Hypothalamus (tissue), 51 donors: ENCODE measurements at regions not wholly inside any gene's neighbourhood (a gene's known extent, or its start where the extent isn't known, plus 50 kb on each side); places are given as distances from the start of the nearest gene placed in this dataset.
"Not testable (repeated sequence)": the region's sequence is repeated elsewhere in the genome, so short reads cannot be mapped to it uniquely, and the experiment has no call there.

Source experiments
- DNase-seq, 51 donors: peaks; one replicate each; lab custom pipeline; 2025; lab: John Stamatoyannopoulos, UW

DNA sequence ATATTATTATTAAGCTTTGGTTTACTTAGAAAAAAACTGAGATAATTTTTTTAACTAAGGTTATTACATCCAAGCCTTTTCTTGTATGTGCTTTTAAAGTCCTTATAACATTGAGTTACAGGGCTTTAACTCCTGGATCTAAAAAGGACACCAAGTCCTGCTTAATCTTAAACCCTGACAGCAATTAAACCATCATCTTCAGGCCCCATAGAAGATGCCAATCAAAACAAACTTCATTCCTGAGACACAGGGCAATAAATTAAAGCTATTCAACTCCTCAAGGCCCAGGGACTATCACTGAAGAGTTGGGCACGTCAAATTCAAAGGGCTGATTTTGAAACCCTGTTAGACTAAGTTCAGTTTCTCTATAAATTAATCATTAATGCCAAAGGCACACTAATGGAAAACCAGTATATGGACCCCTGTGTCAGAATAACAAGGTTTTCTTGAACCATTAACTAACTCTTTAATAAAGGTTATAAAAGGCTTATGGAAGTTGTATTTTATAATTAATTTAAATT, 1152.6 kb downstream of the NSUN3 start:
- DNase-seq: no peak

DNA sequence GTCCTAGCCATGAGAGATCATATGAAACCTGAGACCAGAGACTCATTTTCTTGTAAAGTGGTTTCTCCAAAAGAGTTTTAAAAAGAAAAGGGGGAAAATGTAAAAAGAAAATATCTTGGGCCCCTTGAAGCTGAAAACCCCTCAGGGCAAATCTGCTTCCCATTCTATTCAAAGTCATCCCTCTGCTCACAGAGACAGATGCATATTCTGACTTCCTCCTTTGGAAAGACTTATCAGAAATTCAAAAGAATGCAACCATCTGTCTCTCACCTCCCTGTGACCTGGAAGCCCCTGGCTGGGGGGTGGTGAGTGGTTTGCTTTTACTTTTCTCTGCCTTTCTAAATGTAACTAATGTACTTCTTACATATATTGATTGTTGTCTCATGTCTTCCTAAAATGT, 1154.8 kb downstream of the NSUN3 start:
- DNase-seq: no peak

GRCh38 chr3:95218484-95218883, 1155.6 kb downstream of the NSUN3 start:
- DNase-seq: no peak

- no peak for DNase-seq
Measured at GRCh38 chr3:95226437-95226836, 1163.6 kb downstream of the NSUN3 start.

DNA sequence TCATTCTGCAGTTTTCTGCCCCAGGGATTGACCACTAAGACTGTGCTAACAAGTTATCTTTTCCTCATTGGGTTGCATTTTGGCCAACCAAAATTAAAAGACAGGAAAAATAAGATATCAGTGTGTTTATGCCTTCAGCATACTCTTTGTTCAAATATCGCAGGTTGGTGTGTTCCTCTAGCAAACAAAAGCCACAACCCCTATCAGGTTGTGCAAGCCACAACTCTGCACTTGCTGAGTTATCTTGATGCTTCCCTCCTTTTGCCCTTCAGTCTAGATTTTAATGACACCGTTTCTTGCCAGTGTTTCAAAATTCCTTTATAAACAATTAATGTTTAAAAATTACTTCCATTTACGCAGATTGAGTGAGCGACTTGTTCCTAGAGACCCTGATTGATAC, 1164.2 kb downstream of the NSUN3 start:
- no peak for DNase-seq

DNA sequence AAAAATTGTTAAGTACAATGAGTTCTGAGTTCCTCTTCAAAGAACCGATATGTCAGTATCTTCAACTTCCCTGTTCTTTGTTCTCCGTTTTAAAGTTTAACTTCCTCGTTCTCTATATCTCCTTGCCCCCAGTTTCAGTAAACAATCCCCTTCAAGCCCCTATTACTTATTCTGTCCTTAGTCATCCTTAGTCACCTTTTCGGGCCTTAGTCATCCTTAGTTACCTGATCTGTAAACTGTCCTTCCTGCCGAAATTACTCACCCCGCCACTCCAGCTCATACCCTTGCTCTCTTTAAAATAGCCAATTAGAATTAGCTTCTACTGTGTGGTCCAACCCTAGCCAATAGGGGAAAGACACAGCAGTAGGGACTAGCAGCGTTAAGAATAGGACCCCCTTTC, 1165.6 kb downstream of the NSUN3 start:
- no peak for DNase-seq

DNA sequence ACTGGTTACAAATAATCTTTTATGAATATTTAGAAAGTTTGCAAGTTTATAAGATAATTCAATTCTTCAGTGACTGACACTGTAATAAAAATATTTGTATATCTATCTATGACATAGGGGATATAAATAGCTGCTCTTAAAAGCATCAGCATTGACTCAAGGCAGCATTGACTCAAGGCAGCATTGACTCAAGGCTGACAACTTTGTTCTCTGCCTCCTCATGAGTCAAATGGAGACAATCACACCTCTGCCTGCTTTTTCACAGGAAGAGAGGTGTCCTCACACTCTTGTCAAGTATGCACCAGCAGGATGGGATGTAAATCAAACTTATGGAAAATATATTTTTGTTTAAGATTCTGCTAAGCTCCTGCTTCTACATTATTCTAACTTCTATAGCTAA, 1173.1 kb downstream of the NSUN3 start:
- peak in 1 of 51 donors; percentile 11 for DNase-seq

DNA sequence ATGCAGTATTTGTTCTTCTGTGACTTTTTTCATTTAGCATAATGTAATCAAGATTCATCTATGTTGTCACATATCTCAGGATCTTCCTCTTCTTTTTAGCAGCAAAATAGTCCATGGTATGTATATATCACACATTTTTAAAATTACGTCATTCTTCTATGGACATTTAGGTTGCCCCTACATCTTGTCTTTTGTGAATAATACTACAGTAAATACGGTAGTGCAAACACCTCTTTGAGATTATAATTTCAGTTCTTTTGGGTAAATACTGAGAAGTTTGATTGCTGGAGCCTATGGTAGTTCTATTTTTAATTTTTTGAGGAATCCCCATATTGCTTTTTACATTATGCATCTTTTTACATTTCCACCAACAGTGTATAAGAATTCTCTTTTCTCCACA, 1174.9 kb downstream of the NSUN3 start:
- DNase-seq: no peak

GRCh38 chr3:95240395-95240794, 1177.5 kb downstream of the NSUN3 start:
- no peak for DNase-seq

GRCh38 chr3:95241256-95241655, 1178.4 kb downstream of the NSUN3 start:
- DNase-seq: not testable (repeated sequence)

- no peak for DNase-seq
Measured at GRCh38 chr3:95246413-95246812, 1183.6 kb downstream of the NSUN3 start.

GRCh38 chr3:95254061-95254460, 1191.2 kb downstream of the NSUN3 start:
- DNase-seq: no peak

GRCh38 chr3:95254758-95255157, 1191.9 kb downstream of the NSUN3 start:
- no peak for DNase-seq

- no peak for DNase-seq
Measured at GRCh38 chr3:95265129-95265528, 1202.3 kb downstream of the NSUN3 start.

GRCh38 chr3:95271395-95271794, 1208.5 kb downstream of the NSUN3 start:
- DNase-seq: no peak

DNA sequence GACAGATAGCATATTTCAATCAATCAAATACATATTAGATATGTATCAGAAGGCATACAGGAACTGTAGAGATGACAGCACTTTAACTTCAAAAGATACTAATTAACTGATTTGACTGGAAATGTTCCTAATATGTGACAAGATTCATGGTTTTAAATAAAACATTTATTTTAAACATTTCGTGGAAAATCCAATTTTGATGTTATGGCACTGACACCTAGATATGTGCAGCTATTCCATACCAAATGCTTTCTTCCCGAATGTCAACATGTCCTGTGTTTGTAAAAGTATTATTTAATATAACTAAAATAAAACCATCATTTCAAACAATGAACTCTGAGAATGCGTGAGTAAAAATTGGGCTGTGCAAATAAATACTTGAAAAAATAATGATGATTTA, 1209.3 kb downstream of the NSUN3 start:
- no peak for DNase-seq

DNA sequence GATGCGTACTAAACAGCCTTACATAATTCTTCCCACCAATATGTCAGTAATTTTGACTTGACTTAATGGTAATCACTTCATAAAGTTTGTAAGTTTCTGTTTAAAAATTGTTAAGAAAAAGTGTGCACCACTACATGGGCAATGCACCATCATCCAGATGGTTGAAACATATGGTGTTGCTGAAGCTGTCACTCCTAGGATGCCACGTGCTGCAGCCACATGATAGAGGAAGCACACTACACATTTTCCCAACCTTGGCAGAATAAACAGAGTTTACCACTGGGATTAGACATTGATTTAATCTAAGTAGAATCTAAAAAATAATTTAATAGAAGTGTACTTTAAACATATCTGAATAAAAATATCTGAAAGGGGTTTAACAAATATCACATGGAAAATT, 1209.9 kb downstream of the NSUN3 start:
- no peak for DNase-seq

DNA sequence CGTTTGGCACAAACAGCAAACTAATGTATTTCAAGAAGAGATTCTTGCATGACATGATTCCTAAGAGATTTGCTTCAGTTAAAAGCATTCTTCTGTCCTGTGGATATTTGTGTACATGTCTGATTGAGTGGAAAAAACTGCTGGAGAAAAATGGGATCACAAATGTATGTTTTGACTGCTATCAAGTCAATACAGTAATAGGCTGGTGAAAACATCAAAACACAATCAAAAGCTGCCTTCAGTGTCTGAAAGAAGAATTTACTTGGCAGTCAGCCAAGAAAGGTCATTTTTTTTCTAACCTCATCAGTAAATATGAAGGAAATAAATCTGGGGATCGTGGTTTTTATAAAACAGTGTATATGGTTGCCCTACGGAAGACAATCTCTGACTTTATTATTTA, 1214.8 kb downstream of the NSUN3 start:
- DNase-seq: no peak

GRCh38 chr3:95280711-95281352, 1218.0 kb downstream of the NSUN3 start:
- DNase-seq: no peak

- no peak for DNase-seq
Measured at GRCh38 chr3:95289295-95289694, 1226.4 kb downstream of the NSUN3 start.

DNA sequence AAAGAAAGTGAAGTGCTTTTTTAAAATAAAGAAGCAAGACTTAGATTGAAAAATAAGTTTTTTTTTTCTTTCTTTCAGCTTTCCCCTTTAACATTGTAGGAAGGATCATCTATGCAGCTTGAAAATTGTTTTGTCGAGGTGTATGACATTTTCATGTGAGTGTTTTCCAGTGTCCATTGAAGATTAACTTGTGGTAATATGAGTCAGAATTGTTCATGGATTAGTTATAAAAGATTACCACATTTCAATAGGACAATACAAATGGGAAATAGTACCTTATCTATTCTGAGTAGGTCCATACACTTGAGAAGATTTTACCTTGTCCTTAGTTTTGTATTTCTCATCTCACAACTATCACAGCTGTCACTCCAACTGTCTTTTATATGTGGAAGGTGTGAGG, 1234.7 kb downstream of the NSUN3 start:
- no peak for DNase-seq

- no peak for DNase-seq
Measured at GRCh38 chr3:95302044-95302443, 1239.2 kb downstream of the NSUN3 start.

DNA sequence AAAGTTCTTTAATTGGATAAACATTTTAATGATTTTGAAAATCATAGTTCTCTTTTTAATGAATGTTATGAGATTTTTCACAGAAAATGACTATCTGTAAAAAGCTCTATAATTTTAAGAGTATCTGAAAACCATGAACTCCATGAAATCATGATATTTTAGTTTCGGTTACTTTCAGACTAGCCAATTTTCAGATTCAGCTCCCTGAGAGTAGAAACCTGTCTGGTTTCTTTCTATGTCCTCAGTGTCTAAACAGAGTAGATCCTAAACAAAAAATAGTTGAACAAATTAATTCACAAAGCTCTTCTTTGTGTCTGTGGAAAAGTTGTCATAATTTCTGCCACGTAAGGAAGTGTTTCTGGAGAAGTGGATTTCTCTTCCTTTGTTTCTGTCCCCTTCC, 1247.7 kb downstream of the NSUN3 start:
- no peak for DNase-seq
